ENCODE measurements at regions not wholly inside any gene's neighbourhood (a gene's known extent, or its start where the extent isn't known, plus 50 kb on each side); places are given as distances from the start of the nearest gene placed in this dataset.

- DNase-seq, result no peak
Observed at GRCh38 chr1:4932311-4933030, 278.1 kb downstream of the AJAP1 start.

- DNase-seq, result no peak
Observed at GRCh38 chr1:4931486-4931885, 277.1 kb downstream of the AJAP1 start.

GRCh38 chr1:4928186-4928585 lies 273.8 kb downstream of the AJAP1 start:
- DNase-seq, result no peak

- DNase-seq, result no peak
Observed at GRCh38 chr1:4924356-4924755, 269.9 kb downstream of the AJAP1 start.

GRCh38 chr1:4916610-4917009 lies 262.2 kb downstream of the AJAP1 start:
- DNase-seq, result no peak

GRCh38 chr1:4915154-4915553 lies 260.7 kb downstream of the AJAP1 start:
- no peak for DNase-seq

- no peak for DNase-seq
Observed at GRCh38 chr1:4908486-4908885, 254.1 kb downstream of the AJAP1 start.

- no peak for DNase-seq
Observed at GRCh38 chr1:4894566-4894965, 240.2 kb downstream of the AJAP1 start.

GRCh38 chr1:4880626-4881025 lies 226.2 kb downstream of the AJAP1 start:
- no peak for DNase-seq

- DNase-seq, result no peak
Observed at GRCh38 chr1:4877426-4877825, 223.0 kb downstream of the AJAP1 start.

GRCh38 chr1:4871373-4871772 lies 217.0 kb downstream of the AJAP1 start:
- no peak for DNase-seq

GRCh38 chr1:4868521-4868920 lies 214.1 kb downstream of the AJAP1 start:
- no peak for DNase-seq

- DNase-seq, result no peak
Observed at GRCh38 chr1:4856396-4856795, 202.0 kb downstream of the AJAP1 start.

- no peak for DNase-seq
Observed at GRCh38 chr1:4854367-4854766, 200.0 kb downstream of the AJAP1 start.

GRCh38 chr1:4853904-4854303 lies 199.5 kb downstream of the AJAP1 start:
- no peak for DNase-seq

GRCh38 chr1:4851385-4852065 lies 197.1 kb downstream of the AJAP1 start:
- DNase-seq, result no peak

- DNase-seq, result no peak
Observed at GRCh38 chr1:4848431-4848830, 194.0 kb downstream of the AJAP1 start.

GRCh38 chr1:4847711-4848110 lies 193.3 kb downstream of the AJAP1 start:
- DNase-seq, result no peak
